H1 (cell line): ENCODE measurements at regions not wholly inside any gene's neighbourhood (a gene's known extent, or its start where the extent isn't known, plus 50 kb on each side); places are given as distances from the start of the nearest gene placed in this dataset.

Experiments
- CTCF ChIA-PET: fragments of 300-600 bp; sonication (Branson Sonifier 250); formaldehyde crosslinking; loops from one replicate; lab custom pipeline; 2021; ENCODE audit not compliant: partially characterized antibody; lab: Charles Lee
- POLR2A ChIA-PET: fragments of 300-600 bp; sonication (Branson Sonifier 250); formaldehyde crosslinking; loops from one replicate; lab custom pipeline; 2021; ENCODE audit warnings: inconsistent platforms; ENCODE audit not compliant: partially characterized antibody; lab: Charles Lee
- DNase-seq, 2 experiments: peaks; one replicate each; pipeline versions ENCODE4 v3.0.0 to v3.0.0-alpha.2; 2010 to 2022; ENCODE audit warnings: low spot score in 2 of 2, low read depth in 1 of 2, mixed read lengths in 1 of 2
- FAIRE-seq: peaks from 2 replicates; lab custom pipeline; 2011; peaks lifted over from hg19 to GRCh38; lab: Jason Lieb, UNC
- H2AFZ ChIP-seq: 2 replicates; pipeline ENCODE4 v1.8.1; 2012; ENCODE audit warnings: low read length, inconsistent platforms
- H2AK5ac ChIP-seq: 2 replicates; pipeline ENCODE4 v1.6.1; 2013; ENCODE audit warnings: low read depth, low read length
- H2BK120ac ChIP-seq: replicated peaks from 2 replicates; pipeline ENCODE3; 2013; ENCODE audit warnings: low read depth, low read length, inconsistent platforms
- H2BK12ac ChIP-seq: 2 replicates; pipeline ENCODE4 v1.6.1; 2013; ENCODE audit warnings: low read depth, low read length
- H2BK15ac ChIP-seq: 2 replicates; pipeline ENCODE4 v1.6.1; 2013; ENCODE audit warnings: low read length
- H2BK20ac ChIP-seq: 2 replicates; pipeline ENCODE4 v1.6.1; 2013; ENCODE audit warnings: low read length
- H2BK5ac ChIP-seq: 2 replicates; pipeline ENCODE4 v1.6.1; 2013; ENCODE audit warnings: low read depth, low read length
- H3K14ac ChIP-seq: 2 replicates; pipeline ENCODE4 v1.6.1; 2013; ENCODE audit warnings: inconsistent platforms; ENCODE audit not compliant: insufficient read length
- H3K18ac ChIP-seq: 2 replicates; pipeline ENCODE4 v1.6.1; 2013; ENCODE audit warnings: low read length; ENCODE audit errors: extremely low read depth
- H3K23ac ChIP-seq: 2 replicates; pipeline ENCODE4 v1.6.1; 2013; ENCODE audit warnings: inconsistent platforms; ENCODE audit not compliant: insufficient read length
- H3K23me2 ChIP-seq: 2 replicates; pipeline ENCODE4 v1.6.1; 2013; ENCODE audit warnings: low read depth, low read length
- H3K27ac ChIP-seq: 2 replicates; pipeline ENCODE4 v1.6.1; 2011; ENCODE audit warnings: low read depth, low read length, inconsistent platforms
- H3K27me3 ChIP-seq, 4 experiments: replicated peaks in 1 of 4; 1 replicate in 1 of 4; 2 replicates in 3 of 4; pipeline versions ENCODE4 v1.6.1 to v1.8.1; 2011 to 2013; ENCODE audit warnings: low read length in 3 of 4, mild to moderate bottlenecking in 3 of 4, inconsistent platforms in 2 of 4, mixed read lengths in 2 of 4, moderate library complexity in 1 of 4; ENCODE audit not compliant: control insufficient read depth in 3 of 4, insufficient read depth in 3 of 4; ENCODE audit errors: extremely low read depth in 1 of 4
- H3K36me3 ChIP-seq, 4 experiments: 2 replicates each; pipeline versions ENCODE4 v1.6.1 to v1.8.1; 2011 to 2013; ENCODE audit warnings: mild to moderate bottlenecking in 4 of 4, low read length in 3 of 4, moderate library complexity in 2 of 4, control low read depth in 1 of 4, inconsistent platforms in 1 of 4; ENCODE audit not compliant: insufficient read depth in 4 of 4, control insufficient read depth in 2 of 4
- H3K4ac ChIP-seq: replicated peaks from 2 replicates; pipeline ENCODE3; 2013; ENCODE audit warnings: low read length, low read depth, mixed read lengths, inconsistent platforms; ENCODE audit not compliant: insufficient read length
- H3K4me1 ChIP-seq, 4 experiments: replicated peaks in 1 of 4; 1 replicate in 1 of 4; 2 replicates in 3 of 4; pipeline versions ENCODE4 v1.6.1 to v1.8.1; 2011 to 2013; ENCODE audit warnings: low read length in 3 of 4, inconsistent platforms in 2 of 4, mixed read lengths in 1 of 4; ENCODE audit not compliant: insufficient read depth in 4 of 4, control insufficient read depth in 3 of 4
- H3K4me2 ChIP-seq, 2 experiments: 2 replicates each; pipeline versions ENCODE4 v1.6.1 to v1.8.1; 2011 to 2013; ENCODE audit warnings: low read depth in 2 of 2, low read length in 2 of 2, control low read depth in 1 of 2, inconsistent platforms in 1 of 2, mild to moderate bottlenecking in 1 of 2; ENCODE audit not compliant: insufficient read depth in 1 of 2
- H3K4me3 ChIP-seq, 4 experiments: fragments of 200-600, 300-600 bp in 1 of 4; sonication (generic), shearing (Covaris generic), sonication (Bioruptor Twin) in 1 of 4; 2 replicates each; pipeline versions ENCODE4 v1.5.1 to v1.8.1; 2011 to 2016; ENCODE audit warnings: low read length in 4 of 4, low read depth in 3 of 4, control low read depth in 2 of 4, inconsistent platforms in 2 of 4, mild to moderate bottlenecking in 2 of 4, mixed read lengths in 1 of 4, moderate library complexity in 1 of 4; ENCODE audit not compliant: insufficient read depth in 2 of 4; ENCODE audit errors: extremely low read depth in 1 of 4
- H3K56ac ChIP-seq: replicated peaks from 2 replicates; pipeline ENCODE3; 2013; ENCODE audit warnings: low read depth, mild to moderate bottlenecking, mixed read lengths, low read length, inconsistent platforms; ENCODE audit not compliant: insufficient read length
- H3K79me1 ChIP-seq: 2 replicates; pipeline ENCODE4 v1.6.1; 2013; ENCODE audit warnings: low read depth, low read length, control low read depth
- H3K79me2 ChIP-seq, 2 experiments: 2 replicates each; pipeline versions ENCODE4 v1.6.1 to v1.8.1; 2012 to 2013; ENCODE audit warnings: low read length in 2 of 2, mild to moderate bottlenecking in 2 of 2, inconsistent platforms in 1 of 2; ENCODE audit not compliant: insufficient read depth in 2 of 2, control insufficient read depth in 1 of 2
- H3K9ac ChIP-seq, 4 experiments: replicated peaks in 1 of 4; 1 replicate in 1 of 4; 2 replicates in 3 of 4; pipeline versions ENCODE4 v1.6.1 to v1.8.1; 2011 to 2013; ENCODE audit warnings: low read depth in 3 of 4, low read length in 3 of 4, control low read depth in 2 of 4, mild to moderate bottlenecking in 2 of 4, moderate library complexity in 2 of 4, inconsistent platforms in 1 of 4; ENCODE audit errors: extremely low read depth in 1 of 4
- H3K9me3 ChIP-seq, 2 experiments: 2 replicates each; pipeline versions ENCODE4 v1.6.1 to v1.8.1; 2012 to 2013; ENCODE audit warnings: mild to moderate bottlenecking in 2 of 2, moderate library complexity in 2 of 2, control low read depth in 1 of 2, inconsistent platforms in 1 of 2, low read depth in 1 of 2, low read length in 1 of 2, mixed read lengths in 1 of 2; ENCODE audit not compliant: insufficient read depth in 2 of 2
- H4K20me1 ChIP-seq, 2 experiments: replicated peaks in 1 of 2; 2 replicates each; pipeline versions ENCODE3 to v1.8.1; 2011 to 2013; ENCODE audit warnings: inconsistent platforms in 2 of 2, low read length in 2 of 2, mild to moderate bottlenecking in 1 of 2; ENCODE audit not compliant: insufficient read depth in 2 of 2, control insufficient read depth in 1 of 2
- H4K5ac ChIP-seq: 2 replicates; pipeline ENCODE4 v1.6.1; 2013; ENCODE audit warnings: low read length, low read depth, mixed read lengths, inconsistent platforms; ENCODE audit not compliant: insufficient read length
- H4K8ac ChIP-seq: 2 replicates; pipeline ENCODE4 v1.8.0; 2013; ENCODE audit warnings: mild to moderate bottlenecking, moderate library complexity, low read length, inconsistent platforms; ENCODE audit not compliant: insufficient read depth; ENCODE audit errors: extremely low read depth
- H4K91ac ChIP-seq: replicated peaks from 2 replicates; pipeline ENCODE3; 2013; ENCODE audit warnings: low read length, mixed read lengths, inconsistent platforms; ENCODE audit not compliant: insufficient read length
- CEBPB ChIP-seq: IDR thresholded peaks from 2 replicates; pipeline ENCODE4 v1.6.1; 2012; ENCODE audit warnings: low read depth, low read length
- CHD2 ChIP-seq: IDR thresholded peaks from 2 replicates; pipeline ENCODE4 v1.6.1; 2012; ENCODE audit warnings: low read length, improper control_type of control experiment
- CREB1 ChIP-seq: IDR thresholded peaks from 2 replicates; pipeline ENCODE4 v1.6.1; 2012; ENCODE audit warnings: inconsistent platforms
- CTBP2 ChIP-seq: IDR thresholded peaks from 2 replicates; pipeline ENCODE4 v1.7.0; 2011; ENCODE audit warnings: borderline replicate concordance, mild to moderate bottlenecking, moderate library complexity, mixed read lengths, low read length; ENCODE audit not compliant: insufficient read depth, insufficient read length
- JUN ChIP-seq: IDR thresholded peaks from 2 replicates; pipeline ENCODE4 v1.6.1; 2011; ENCODE audit warnings: low read depth, mild to moderate bottlenecking, improper control_type of control experiment, low read length
- POU5F1 ChIP-seq: IDR thresholded peaks from 2 replicates; pipeline ENCODE4 v1.6.1; 2011; ENCODE audit warnings: low read depth, mild to moderate bottlenecking, low read length, moderate library complexity
- SP1 ChIP-seq: IDR thresholded peaks from 2 replicates; pipeline ENCODE4 v1.6.1; 2011; ENCODE audit warnings: low read depth, low read length
- SP2 ChIP-seq: IDR thresholded peaks from 2 replicates; pipeline ENCODE4 v1.6.1; 2012; ENCODE audit warnings: mild to moderate bottlenecking, low read length, inconsistent platforms
- SP4 ChIP-seq: IDR thresholded peaks from 2 replicates; pipeline ENCODE4 v1.6.1; 2012; ENCODE audit warnings: low read length, inconsistent platforms
- USF2 ChIP-seq: IDR thresholded peaks from 2 replicates; pipeline ENCODE4 v1.6.1; 2011; ENCODE audit warnings: low read length, improper control_type of control experiment
- YY1 ChIP-seq: IDR thresholded peaks from 2 replicates; pipeline ENCODE4 v1.6.1; 2011; ENCODE audit warnings: low read depth, mild to moderate bottlenecking, low read length
- WGBS, 2 experiments: shearing (Covaris generic) in 1 of 2; methylation state at CpG; one replicate each; pipeline versions ENCODE4 v1.1.6 to v1.1.7; 2013 to 2015; ENCODE audit warnings: low lambda C conversion rate in 2 of 2, mixed read lengths in 2 of 2, inconsistent platforms in 1 of 2, low coverage in 1 of 2, missing lambda C conversion rate in 1 of 2; ENCODE audit not compliant: insufficient replicate concordance in 2 of 2, insufficient coverage in 1 of 2, insufficient read length in 1 of 2; ENCODE audit errors: extremely low coverage in 1 of 2, missing lambda C conversion rate in 1 of 2; 5-methylcytosine and 5-hydroxymethylcytosine counted together

- no peak overlapping the region for H2BK20ac ChIP-seq
- no peak overlapping the region for H2AK5ac ChIP-seq
- H3K9ac ChIP-seq, result no peak overlapping the region
- H3K27ac ChIP-seq, result no peak overlapping the region
- H4K20me1 ChIP-seq, result no peaks in the 10 kb centered on the region
- TF ChIP-seq CHD2, result no peak
- TF ChIP-seq SP1, result no peak
- TF ChIP-seq POU5F1, result no peak
- TF ChIP-seq JUN, result no peak
- no peak for TF ChIP-seq SP4
- no peak for TF ChIP-seq USF2
- TF ChIP-seq CREB1, result no peak
- no peak for TF ChIP-seq CEBPB
- no peak for TF ChIP-seq CTBP2
- no peak for TF ChIP-seq YY1
- no peak for TF ChIP-seq SP2
- no peaks in the 10 kb centered on the region for H3K23me2 ChIP-seq
- no peaks in the 10 kb centered on the region for H3K9me3 ChIP-seq
- H3K79me2 ChIP-seq, result no peaks in the 10 kb centered on the region
- H3K4me2 ChIP-seq, result no peak overlapping the region
- no peak overlapping the region for H2BK120ac ChIP-seq
- no peak overlapping the region for H4K5ac ChIP-seq
- H4K8ac ChIP-seq, result no peak overlapping the region
- no peak overlapping the region for H3K4ac ChIP-seq
- no peak for FAIRE-seq
- no peak overlapping the region for H3K23ac ChIP-seq
- H3K36me3 ChIP-seq, result no peaks in the 10 kb centered on the region
- H3K4me1 ChIP-seq, result no peaks in the 10 kb centered on the region
- no peak overlapping the region for H2BK15ac ChIP-seq
- DNase-seq, result no peak
- no peak overlapping the region for H3K56ac ChIP-seq
- ChIA-PET POLR2A (no interaction called here), CTCF (no interaction called here)
- H2BK12ac ChIP-seq, result no peak overlapping the region
- H3K14ac ChIP-seq, result no peak overlapping the region
- no peaks in the 10 kb centered on the region for H3K79me1 ChIP-seq
- H4K91ac ChIP-seq, result no peak overlapping the region
- H3K4me3 ChIP-seq, result no peak overlapping the region
- no peak overlapping the region for H2AFZ ChIP-seq
- 81% methylated on average over 1 of the region's 1 CpG; no CpG with 5 or more reads in 1 of the 2 experiments for WGBS, 2 experiments
- no peak overlapping the region for H3K18ac ChIP-seq
- no peak overlapping the region for H2BK5ac ChIP-seq
- H3K27me3 ChIP-seq, result no peaks in the 10 kb centered on the region
These were observed 104.7 kb upstream of the ROBO1 start for GRCh38 chr3:79872483-79872882.
